PC-9 (cell line): ENCODE measurements at regions not wholly inside any gene's neighbourhood (a gene's known extent, or its start where the extent isn't known, plus 50 kb on each side); places are given as distances from the start of the nearest gene placed in this dataset.

Experiments used
- BruUV-seq: library from RNA; stranded (reverse); fragments of 400-500 nt; replicated peaks from 2 replicates; lab custom pipeline; 2021; lab: Mats Ljungman, UMichigan
- CTCF ChIA-PET: fragments of 300-600 bp; sonication (Branson Sonifier 250); formaldehyde crosslinking; loops from one replicate; lab custom pipeline; 2022; ENCODE audit warnings: antibody characterized with exemption; lab: Charles Lee
- POLR2A ChIA-PET: fragments of 300-600 bp; sonication (Branson Sonifier 250); formaldehyde crosslinking; loops from one replicate; lab custom pipeline; 2022; ENCODE audit warnings: antibody characterized with exemption; ENCODE audit not compliant: unreplicated experiment; lab: Charles Lee
- DNase-seq, 2 experiments: peaks; one replicate each; pipeline versions ENCODE4 v3.0.0 to v3.0.0-alpha.2; 2015 to 2022; ENCODE audit warnings: mixed read lengths in 1 of 2
- H2AFZ ChIP-seq: fragments of 200-600 bp; sonication (generic); 2 replicates; pipeline ENCODE4 v1.8.1; 2017; ENCODE audit warnings: antibody characterized with exemption
- H3F3A ChIP-seq: fragments of 200-600 bp; sonication (generic); 2 replicates; pipeline ENCODE4 v1.8.1; 2017; ENCODE audit warnings: antibody characterized with exemption, mild to moderate bottlenecking, low read depth; ENCODE audit not compliant: insufficient read depth
- H3K27ac ChIP-seq: fragments of 200-600 bp; sonication (generic); 2 replicates; pipeline ENCODE4 v1.6.1; 2016; ENCODE audit warnings: mixed run types
- H3K27me3 ChIP-seq: fragments of 200-600 bp; sonication (generic); 2 replicates; pipeline ENCODE4 v1.6.1; 2016; ENCODE audit warnings: low read depth, mixed run types; ENCODE audit not compliant: insufficient read depth
- H3K36me3 ChIP-seq: fragments of 200-600 bp; sonication (generic); 2 replicates; pipeline ENCODE4 v1.6.1; 2016; ENCODE audit warnings: low read depth, mixed run types
- H3K4me1 ChIP-seq: fragments of 200-600 bp; sonication (generic); replicated peaks from 2 replicates; pipeline ENCODE4 v1.6.1; 2016; ENCODE audit warnings: mixed run types; ENCODE audit not compliant: insufficient read depth
- H3K4me2 ChIP-seq: fragments of 200-600 bp; sonication (generic); 2 replicates; pipeline ENCODE4 v1.6.1; 2017; ENCODE audit warnings: mixed run types
- H3K4me3 ChIP-seq: fragments of 200-600 bp; sonication (generic); 2 replicates; pipeline ENCODE4 v1.6.1; 2016; ENCODE audit warnings: mixed run types
- H3K79me2 ChIP-seq: fragments of 200-600 bp; sonication (generic); 2 replicates; pipeline ENCODE4 v1.6.1; 2017; ENCODE audit warnings: low read depth, mixed run types
- H3K9me2 ChIP-seq: fragments of 200-600 bp; sonication (generic); 2 replicates; pipeline ENCODE4 v1.8.1; 2017; ENCODE audit warnings: mild to moderate bottlenecking; ENCODE audit not compliant: insufficient read depth
- H3K9me3 ChIP-seq: fragments of 200-600 bp; sonication (generic); 2 replicates; pipeline ENCODE4 v1.8.1; 2016; ENCODE audit warnings: low read depth; ENCODE audit not compliant: insufficient read depth
- H4K20me1 ChIP-seq: fragments of 200-600 bp; sonication (generic); 2 replicates; pipeline ENCODE4 v1.8.1; 2017; ENCODE audit not compliant: insufficient read depth
- EZH2 ChIP-seq: fragments of 200-600 bp; sonication (generic); IDR thresholded peaks from 2 replicates; pipeline ENCODE4 v1.8.0; 2017; ENCODE audit warnings: antibody characterized with exemption, low read depth
- intact Hi-C: fragments of 100-400 bp; cut with micrococcal nuclease; formaldehyde crosslinking; loops from one replicate; pipeline ENCODE4 v1.10.0; 2022; ENCODE audit not compliant: unreplicated experiment
- TF ChIP-seq, protein P1 (sequence below): fragments of 200-600 bp; sonication (generic); conservative IDR thresholded peaks from 2 replicates; pipeline ENCODE4 v1.6.1; 2017; ENCODE audit warnings: mixed run types, antibody characterized with exemption, mild to moderate bottlenecking, moderate library complexity

GRCh38 chr4:54513204-54513603 is 144.6 kb upstream of the KIT start:
- H3K79me2 ChIP-seq, result no peaks in the 10 kb centered on the region
- H4K20me1 ChIP-seq, result no peaks in the 10 kb centered on the region
- H3K4me2 ChIP-seq, result no peak overlapping the region
- intact Hi-C loops, result no loop called here
- ChIA-PET CTCF (no interaction called here), POLR2A (no interaction called here)
- H3K27me3 ChIP-seq, result no peaks in the 10 kb centered on the region
- TF ChIP-seq, protein P1, sequence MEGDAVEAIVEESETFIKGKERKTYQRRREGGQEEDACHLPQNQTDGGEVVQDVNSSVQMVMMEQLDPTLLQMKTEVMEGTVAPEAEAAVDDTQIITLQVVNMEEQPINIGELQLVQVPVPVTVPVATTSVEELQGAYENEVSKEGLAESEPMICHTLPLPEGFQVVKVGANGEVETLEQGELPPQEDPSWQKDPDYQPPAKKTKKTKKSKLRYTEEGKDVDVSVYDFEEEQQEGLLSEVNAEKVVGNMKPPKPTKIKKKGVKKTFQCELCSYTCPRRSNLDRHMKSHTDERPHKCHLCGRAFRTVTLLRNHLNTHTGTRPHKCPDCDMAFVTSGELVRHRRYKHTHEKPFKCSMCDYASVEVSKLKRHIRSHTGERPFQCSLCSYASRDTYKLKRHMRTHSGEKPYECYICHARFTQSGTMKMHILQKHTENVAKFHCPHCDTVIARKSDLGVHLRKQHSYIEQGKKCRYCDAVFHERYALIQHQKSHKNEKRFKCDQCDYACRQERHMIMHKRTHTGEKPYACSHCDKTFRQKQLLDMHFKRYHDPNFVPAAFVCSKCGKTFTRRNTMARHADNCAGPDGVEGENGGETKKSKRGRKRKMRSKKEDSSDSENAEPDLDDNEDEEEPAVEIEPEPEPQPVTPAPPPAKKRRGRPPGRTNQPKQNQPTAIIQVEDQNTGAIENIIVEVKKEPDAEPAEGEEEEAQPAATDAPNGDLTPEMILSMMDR, result no peak
- TF ChIP-seq EZH2, result no peak
- no peaks in the 10 kb centered on the region for H3K9me2 ChIP-seq
- no peaks in the 10 kb centered on the region for H3F3A ChIP-seq
- no peak overlapping the region for H2AFZ ChIP-seq
- H3K27ac ChIP-seq, result no peak overlapping the region
- no TSS peak for BruUV-seq
- H3K4me3 ChIP-seq, result no peak overlapping the region
- no peaks in the 10 kb centered on the region for H3K4me1 ChIP-seq
- no peaks in the 10 kb centered on the region for H3K36me3 ChIP-seq
- no peaks in the 10 kb centered on the region for H3K9me3 ChIP-seq
- DNase-seq, result no peak

GRCh38 chr4:54513741-54514140 is 144.0 kb upstream of the KIT start:
- H3K4me2 ChIP-seq, result no peak overlapping the region
- ChIA-PET CTCF (no interaction called here), POLR2A (no interaction called here)

GRCh38 chr4:54516556-54517215 is 141.1 kb upstream of the KIT start:
- H3K27me3 ChIP-seq, result no peaks in the 10 kb centered on the region
- intact Hi-C loops, result no loop called here

More at GRCh38 chr4:54513741-54514140, 144.0 kb upstream of the KIT start:
- Histone ChIP-seq H2AFZ (no peak overlapping the region), H4K20me1 (no peaks in the 10 kb centered on the region), H3F3A (no peaks in the 10 kb centered on the region), H3K4me3 (no peak overlapping the region), H3K4me1 (no peaks in the 10 kb centered on the region), H3K27ac (no peak overlapping the region), H3K27me3 (no peaks in the 10 kb centered on the region), H3K79me2 (no peaks in the 10 kb centered on the region), H3K9me2 (no peaks in the 10 kb centered on the region), H3K9me3 (no peaks in the 10 kb centered on the region), H3K36me3 (no peaks in the 10 kb centered on the region)
- TF ChIP-seq, protein P1, result no peak
- no peak for TF ChIP-seq EZH2
- no peak for DNase-seq
- BruUV-seq, result no TSS peak
- intact Hi-C loops, result no loop called here

More at GRCh38 chr4:54516556-54517215, 141.1 kb upstream of the KIT start:
- CTCF ChIA-PET, result no interaction called here
- DNase-seq, result no peak
- Histone ChIP-seq H3K9me3 (no peaks in the 10 kb centered on the region), H2AFZ (no peak overlapping the region), H3K4me2 (no peak overlapping the region), H3K36me3 (no peaks in the 10 kb centered on the region), H3K27ac (no peak overlapping the region), H4K20me1 (no peaks in the 10 kb centered on the region), H3F3A (no peaks in the 10 kb centered on the region), H3K79me2 (no peaks in the 10 kb centered on the region), H3K9me2 (no peaks in the 10 kb centered on the region), H3K4me3 (no peak overlapping the region), H3K4me1 (no peaks in the 10 kb centered on the region)
- TF ChIP-seq, protein P1, result no peak
- TF ChIP-seq EZH2, result no peak
- POLR2A ChIA-PET, result no interaction called here
- no TSS peak for BruUV-seq
